WERI-Rb-1 (cell line): ENCODE measurements at regions not wholly inside any gene's neighbourhood (a gene's known extent, or its start where the extent isn't known, plus 50 kb on each side); places are given as distances from the start of the nearest gene placed in this dataset.
A peak's percentile ranks its signal among the peaks of the same experiment; 100 is the strongest.

ENCODE experiments used
- DNase-seq: peaks from one replicate; pipeline ENCODE4 v3.0.0-alpha.2; 2020
- H3K27ac ChIP-seq: fragments of 250-450 bp; sonication (Bioruptor Pico); 2 replicates; pipeline ENCODE4 v1.5.1; 2020; ENCODE audit warnings: mild to moderate bottlenecking, moderate library complexity
- H3K27me3 ChIP-seq: fragments of 250-450 bp; sonication (Bioruptor Pico); 2 replicates; pipeline ENCODE4 v1.5.1; 2021; ENCODE audit warnings: mild to moderate bottlenecking, low read depth, moderate library complexity; ENCODE audit not compliant: insufficient read depth, severe bottlenecking
- H3K36me3 ChIP-seq: fragments of 250-450 bp; sonication (Bioruptor Pico); 2 replicates; pipeline ENCODE4 v1.5.1; 2020; ENCODE audit warnings: mild to moderate bottlenecking, moderate library complexity
- H3K4me3 ChIP-seq: 2 replicates; pipeline ENCODE4 v1.5.1; 2011; ENCODE audit warnings: low read depth, mild to moderate bottlenecking, control low read depth, low read length
- H3K9me3 ChIP-seq: fragments of 250-450 bp; sonication (Bioruptor Pico); 2 replicates; pipeline ENCODE4 v1.5.1; 2021; ENCODE audit warnings: mild to moderate bottlenecking, moderate library complexity; ENCODE audit not compliant: severe bottlenecking
- TF ChIP-seq, protein P1 (sequence below): IDR thresholded peaks from 2 replicates; pipeline ENCODE4 v1.5.1; 2011; ENCODE audit warnings: low read depth, mild to moderate bottlenecking, control low read depth, inconsistent platforms, low read length

- Histone ChIP-seq H3K4me3 (no peak overlapping the region), H3K27me3 (no peaks in the 10 kb centered on the region)
Measured at GRCh38 chr7:85883-86515, 106.4 kb upstream of the FAM20C start.

GRCh38 chr7:86629-87028 lies 105.7 kb upstream of the FAM20C start:
- no peaks in the 10 kb centered on the region for H3K27me3 ChIP-seq
- H3K4me3 ChIP-seq: no peak overlapping the region
- no peaks in the 10 kb centered on the region for H3K9me3 ChIP-seq
- TF ChIP-seq, protein P1, sequence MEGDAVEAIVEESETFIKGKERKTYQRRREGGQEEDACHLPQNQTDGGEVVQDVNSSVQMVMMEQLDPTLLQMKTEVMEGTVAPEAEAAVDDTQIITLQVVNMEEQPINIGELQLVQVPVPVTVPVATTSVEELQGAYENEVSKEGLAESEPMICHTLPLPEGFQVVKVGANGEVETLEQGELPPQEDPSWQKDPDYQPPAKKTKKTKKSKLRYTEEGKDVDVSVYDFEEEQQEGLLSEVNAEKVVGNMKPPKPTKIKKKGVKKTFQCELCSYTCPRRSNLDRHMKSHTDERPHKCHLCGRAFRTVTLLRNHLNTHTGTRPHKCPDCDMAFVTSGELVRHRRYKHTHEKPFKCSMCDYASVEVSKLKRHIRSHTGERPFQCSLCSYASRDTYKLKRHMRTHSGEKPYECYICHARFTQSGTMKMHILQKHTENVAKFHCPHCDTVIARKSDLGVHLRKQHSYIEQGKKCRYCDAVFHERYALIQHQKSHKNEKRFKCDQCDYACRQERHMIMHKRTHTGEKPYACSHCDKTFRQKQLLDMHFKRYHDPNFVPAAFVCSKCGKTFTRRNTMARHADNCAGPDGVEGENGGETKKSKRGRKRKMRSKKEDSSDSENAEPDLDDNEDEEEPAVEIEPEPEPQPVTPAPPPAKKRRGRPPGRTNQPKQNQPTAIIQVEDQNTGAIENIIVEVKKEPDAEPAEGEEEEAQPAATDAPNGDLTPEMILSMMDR: no peak
- DNase-seq: no peak
- no peak overlapping the region for H3K27ac ChIP-seq
- H3K36me3 ChIP-seq: no peaks in the 10 kb centered on the region

More at GRCh38 chr7:85883-86515, 106.4 kb upstream of the FAM20C start:
- no peak overlapping the region for H3K27ac ChIP-seq
- DNase-seq: no peak
- no peaks in the 10 kb centered on the region for H3K36me3 ChIP-seq
- H3K9me3 ChIP-seq: no peaks in the 10 kb centered on the region
- TF ChIP-seq, protein P1: no peak

DNA sequence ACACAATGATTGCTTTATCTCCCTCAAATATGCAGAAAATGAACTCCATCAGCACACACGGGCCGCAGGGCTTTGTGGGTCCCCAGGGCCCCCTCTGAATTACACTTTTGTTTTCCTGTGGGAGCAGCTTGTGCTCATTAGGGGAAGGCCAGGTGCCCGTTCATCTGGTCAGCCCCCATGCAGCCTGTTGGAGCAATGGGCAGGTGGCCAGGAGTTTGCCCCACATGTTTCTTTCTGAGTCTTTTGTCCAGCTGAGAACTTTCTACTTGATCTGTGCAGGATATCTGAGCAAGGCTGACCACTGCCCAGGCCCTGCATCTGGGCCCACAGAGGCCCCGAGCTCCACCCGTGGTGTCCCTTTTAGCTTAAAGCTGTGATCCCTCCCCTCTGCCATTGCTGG lies 105.3 kb upstream of the FAM20C start:
- TF ChIP-seq, protein P1: no peak
- no peak overlapping the region for H3K27ac ChIP-seq
- no peak overlapping the region for H3K4me3 ChIP-seq
- no peak for DNase-seq
- no peaks in the 10 kb centered on the region for H3K36me3 ChIP-seq
- H3K27me3 ChIP-seq: no peaks in the 10 kb centered on the region
- H3K9me3 ChIP-seq: no peaks in the 10 kb centered on the region

- H3K27ac ChIP-seq: peak overlapping the region; percentile 61
- no peaks in the 10 kb centered on the region for H3K36me3 ChIP-seq
- H3K27me3 ChIP-seq: no peaks in the 10 kb centered on the region
- H3K4me3 ChIP-seq: no peak overlapping the region
- no peak for DNase-seq
- TF ChIP-seq, protein P1: no peak
- H3K9me3 ChIP-seq: no peaks in the 10 kb centered on the region
Measured at GRCh38 chr7:87671-88070, 104.7 kb upstream of the FAM20C start.

GRCh38 chr7:88095-88926 lies 104.1 kb upstream of the FAM20C start:
- TF ChIP-seq, protein P1: peak; percentile 60
- Histone ChIP-seq H3K27me3 (no peaks in the 10 kb centered on the region), H3K9me3 (no peaks in the 10 kb centered on the region), H3K4me3 (no peak overlapping the region), H3K27ac (peak overlapping the region; percentile 61), H3K36me3 (no peaks in the 10 kb centered on the region)
- DNase-seq: peak; percentile 76
